Neural cell (in vitro differentiated cells): ENCODE measurements at regions not wholly inside any gene's neighbourhood (a gene's known extent, or its start where the extent isn't known, plus 50 kb on each side); places are given as distances from the start of the nearest gene placed in this dataset.

Experiments used
- H2AFZ ChIP-seq: fragments of 200-600, 300-800 bp; sonication (generic), shearing (Covaris generic); 2 replicates; pipeline ENCODE4 v1.6.0; 2014; ENCODE audit warnings: low read depth, mild to moderate bottlenecking, antibody characterized with exemption, low read length, moderate library complexity
- H3F3A ChIP-seq: fragments of 200-600 bp; shearing (Covaris generic); 2 replicates; pipeline ENCODE4 v1.6.1; 2016; ENCODE audit warnings: mild to moderate bottlenecking, moderate library complexity, mixed read lengths, antibody characterized with exemption, low read length; ENCODE audit not compliant: insufficient read depth, poor library complexity, severe bottlenecking
- H3K27ac ChIP-seq: fragments of 200-600, 300-800 bp; sonication (generic), shearing (Covaris generic); 2 replicates; pipeline ENCODE4 v1.5.1; 2014; ENCODE audit warnings: mild to moderate bottlenecking, low read length, moderate library complexity
- H3K27me3 ChIP-seq: fragments of 300-800, 200-600 bp; sonication (generic), shearing (Covaris generic); 2 replicates; pipeline ENCODE4 v1.6.0; 2014; ENCODE audit warnings: mild to moderate bottlenecking, low read depth, low read length, moderate library complexity; ENCODE audit not compliant: insufficient read depth
- H3K36me3 ChIP-seq: fragments of 300-800, 200-600 bp; sonication (generic), shearing (Covaris generic); 2 replicates; pipeline ENCODE4 v1.5.1; 2014; ENCODE audit warnings: mild to moderate bottlenecking, antibody characterized with exemption, low read length, moderate library complexity; ENCODE audit not compliant: insufficient read depth
- H3K4me2 ChIP-seq: fragments of 300-800, 200-600 bp; sonication (generic), shearing (Covaris generic); 2 replicates; pipeline ENCODE4 v1.6.0; 2014; ENCODE audit warnings: mild to moderate bottlenecking, low read length
- H3K4me3 ChIP-seq: fragments of 300-800, 200-600 bp; sonication (generic), shearing (Covaris generic); 2 replicates; pipeline ENCODE4 v1.5.1; 2014; ENCODE audit warnings: mild to moderate bottlenecking, low read length, moderate library complexity
- H3K79me2 ChIP-seq: fragments of 200-600 bp; shearing (Covaris generic); replicated peaks from 2 replicates; pipeline ENCODE4 v1.6.0; 2014; ENCODE audit warnings: mild to moderate bottlenecking, low read length, moderate library complexity; ENCODE audit not compliant: insufficient read depth
- H3K9ac ChIP-seq: fragments of 300-800, 200-600 bp; sonication (generic), shearing (Covaris generic); 2 replicates; pipeline ENCODE4 v1.6.1; 2016; ENCODE audit warnings: mild to moderate bottlenecking, low read length, mixed read lengths
- H3K9me2 ChIP-seq: fragments of 200-600 bp; shearing (Covaris generic); 2 replicates; pipeline ENCODE4 v1.6.1; 2016; ENCODE audit warnings: mild to moderate bottlenecking, low read length, mixed read lengths; ENCODE audit not compliant: insufficient read depth
- H3K9me3 ChIP-seq: fragments of 200-600, 300-800 bp; sonication (generic), shearing (Covaris generic); 2 replicates; pipeline ENCODE4 v1.6.1; 2016; ENCODE audit warnings: mild to moderate bottlenecking, mixed run types, low read length, moderate library complexity, mixed read lengths
- H4K20me1 ChIP-seq: fragments of 200-600 bp; shearing (Covaris generic); 2 replicates; pipeline ENCODE4 v1.6.1; 2016; ENCODE audit warnings: mild to moderate bottlenecking, mixed run types; ENCODE audit not compliant: insufficient read depth
- EP300 ChIP-seq: fragments of 450-650 bp; conservative IDR thresholded peaks from 2 replicates; pipeline ENCODE4 v1.6.1; 2014; ENCODE audit warnings: antibody characterized with exemption, mild to moderate bottlenecking, moderate library complexity; ENCODE audit not compliant: poor library complexity, severe bottlenecking
- EZH2 ChIP-seq: fragments of 200-600, 300-800 bp; shearing (Covaris generic), sonication (generic); IDR thresholded peaks from 2 replicates; pipeline ENCODE4 v1.6.1; 2014; ENCODE audit warnings: antibody characterized with exemption, low read length, borderline replicate concordance, mild to moderate bottlenecking; ENCODE audit not compliant: insufficient read depth, poor library complexity, severe bottlenecking
- MXI1 ChIP-seq: fragments of 450-650 bp; conservative IDR thresholded peaks from 2 replicates; pipeline ENCODE4 v1.6.1; 2014; ENCODE audit warnings: antibody characterized with exemption, mild to moderate bottlenecking; ENCODE audit not compliant: poor library complexity, severe bottlenecking
- POLR2AphosphoS5 ChIP-seq: IDR thresholded peaks from 2 replicates; pipeline ENCODE4 v1.6.1; 2012
- RAD21 ChIP-seq: fragments of 450-650 bp; conservative IDR thresholded peaks from 2 replicates; pipeline ENCODE4 v1.6.1; 2014; ENCODE audit warnings: antibody characterized with exemption, mild to moderate bottlenecking, moderate library complexity
- REST ChIP-seq: IDR thresholded peaks from 2 replicates; pipeline ENCODE4 v1.6.1; 2012; ENCODE audit warnings: borderline replicate concordance
- SMC3 ChIP-seq: fragments of 450-650 bp; conservative IDR thresholded peaks from 2 replicates; pipeline ENCODE4 v1.6.1; 2014; ENCODE audit warnings: antibody characterized with exemption, mild to moderate bottlenecking, moderate library complexity; ENCODE audit not compliant: poor library complexity
- TAF1 ChIP-seq: IDR thresholded peaks from 2 replicates; pipeline ENCODE4 v1.6.1; 2012; ENCODE audit warnings: low read depth
- TF ChIP-seq, protein P1 (sequence below): fragments of 450-650 bp; IDR thresholded peaks from 2 replicates; pipeline ENCODE4 v1.5.1; 2014; ENCODE audit warnings: antibody characterized with exemption, mild to moderate bottlenecking, moderate library complexity; ENCODE audit not compliant: poor library complexity, severe bottlenecking

- TF ChIP-seq EP300 (no peak), MXI1 (no peak), TAF1 (no peak), POLR2AphosphoS5 (no peak), SMC3 (no peak), EZH2 (no peak), REST (no peak), RAD21 (no peak)
- TF ChIP-seq, protein P1, sequence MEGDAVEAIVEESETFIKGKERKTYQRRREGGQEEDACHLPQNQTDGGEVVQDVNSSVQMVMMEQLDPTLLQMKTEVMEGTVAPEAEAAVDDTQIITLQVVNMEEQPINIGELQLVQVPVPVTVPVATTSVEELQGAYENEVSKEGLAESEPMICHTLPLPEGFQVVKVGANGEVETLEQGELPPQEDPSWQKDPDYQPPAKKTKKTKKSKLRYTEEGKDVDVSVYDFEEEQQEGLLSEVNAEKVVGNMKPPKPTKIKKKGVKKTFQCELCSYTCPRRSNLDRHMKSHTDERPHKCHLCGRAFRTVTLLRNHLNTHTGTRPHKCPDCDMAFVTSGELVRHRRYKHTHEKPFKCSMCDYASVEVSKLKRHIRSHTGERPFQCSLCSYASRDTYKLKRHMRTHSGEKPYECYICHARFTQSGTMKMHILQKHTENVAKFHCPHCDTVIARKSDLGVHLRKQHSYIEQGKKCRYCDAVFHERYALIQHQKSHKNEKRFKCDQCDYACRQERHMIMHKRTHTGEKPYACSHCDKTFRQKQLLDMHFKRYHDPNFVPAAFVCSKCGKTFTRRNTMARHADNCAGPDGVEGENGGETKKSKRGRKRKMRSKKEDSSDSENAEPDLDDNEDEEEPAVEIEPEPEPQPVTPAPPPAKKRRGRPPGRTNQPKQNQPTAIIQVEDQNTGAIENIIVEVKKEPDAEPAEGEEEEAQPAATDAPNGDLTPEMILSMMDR, result no peak
- H3K4me2 ChIP-seq, result no peak overlapping the region
- no peaks in the 10 kb centered on the region for H3K27me3 ChIP-seq
- H3K9me2 ChIP-seq, result no peaks in the 10 kb centered on the region
- H2AFZ ChIP-seq, result no peak overlapping the region
- no peaks in the 10 kb centered on the region for H3F3A ChIP-seq
- no peak overlapping the region for H3K4me3 ChIP-seq
- no peaks in the 10 kb centered on the region for H3K9me3 ChIP-seq
- no peak overlapping the region for H3K27ac ChIP-seq
- no peaks in the 10 kb centered on the region for H3K79me2 ChIP-seq
- no peaks in the 10 kb centered on the region for H4K20me1 ChIP-seq
- H3K9ac ChIP-seq, result no peak overlapping the region
- H3K36me3 ChIP-seq, result no peaks in the 10 kb centered on the region
Observed at GRCh38 chr10:105774881-105775280, 1133.8 kb downstream of the SORCS3 start.

- Histone ChIP-seq H2AFZ (no peak overlapping the region), H3K4me2 (no peak overlapping the region), H3K4me3 (no peak overlapping the region), H3K36me3 (no peaks in the 10 kb centered on the region), H3K9me3 (no peaks in the 10 kb centered on the region), H3K27me3 (no peaks in the 10 kb centered on the region), H3K27ac (no peak overlapping the region), H3K9me2 (no peaks in the 10 kb centered on the region), H3K79me2 (no peaks in the 10 kb centered on the region), H3F3A (no peaks in the 10 kb centered on the region), H4K20me1 (no peaks in the 10 kb centered on the region), H3K9ac (no peak overlapping the region)
- TF ChIP-seq TAF1 (no peak), REST (peak; percentile 17), POLR2AphosphoS5 (no peak), EP300 (no peak)
- TF ChIP-seq, protein P1, result no peak
Observed at GRCh38 chr10:105774351-105774750, 1133.3 kb downstream of the SORCS3 start.
